Keratinocyte (primary cell): ENCODE measurements at regions not wholly inside any gene's neighbourhood (a gene's known extent, or its start where the extent isn't known, plus 50 kb on each side); places are given as distances from the start of the nearest gene placed in this dataset.

Source experiments
- DNase-seq: peaks from one replicate; pipeline ENCODE4 v3.0.0-alpha.2; 2011; ENCODE audit warnings: low read depth, missing footprints, low spot score
- FAIRE-seq: peaks from 2 replicates; lab custom pipeline; 2011; peaks lifted over from hg19 to GRCh38; lab: Jason Lieb, UNC
- H2AFZ ChIP-seq: 2 replicates; pipeline ENCODE4 v1.6.0; 2012; ENCODE audit warnings: low read length, control low read depth, inconsistent platforms; ENCODE audit not compliant: control insufficient read depth
- H3K27ac ChIP-seq: 2 replicates; pipeline ENCODE4 v1.5.1; 2011; ENCODE audit warnings: low read length; ENCODE audit not compliant: control insufficient read depth, insufficient read depth
- H3K27me3 ChIP-seq: 3 replicates; pipeline ENCODE4 v1.6.0; 2011; ENCODE audit warnings: low read length; ENCODE audit not compliant: control insufficient read depth, insufficient read depth; ENCODE audit errors: extremely low read depth
- H3K36me3 ChIP-seq, 2 experiments: 2 replicates in 1 of 2; 3 replicates in 1 of 2; pipeline ENCODE4 v1.5.1; 2011; ENCODE audit warnings: low read length in 2 of 2, mild to moderate bottlenecking in 1 of 2; ENCODE audit not compliant: control insufficient read depth in 2 of 2, insufficient read depth in 2 of 2; ENCODE audit errors: extremely low read depth in 1 of 2
- H3K4me1 ChIP-seq: 3 replicates; pipeline ENCODE4 v1.5.1; 2011; ENCODE audit warnings: low read length; ENCODE audit not compliant: control insufficient read depth, insufficient read depth; ENCODE audit errors: extremely low read depth
- H3K4me2 ChIP-seq: 3 replicates; pipeline ENCODE4 v1.6.0; 2011; ENCODE audit warnings: low read depth, low read length; ENCODE audit not compliant: control insufficient read depth, insufficient read depth; ENCODE audit errors: extremely low read depth
- H3K4me3 ChIP-seq, 3 experiments: fragments of 200-600 bp in 1 of 3; sonication (generic) in 1 of 3; 2 replicates in 2 of 3; 3 replicates in 1 of 3; pipeline ENCODE4 v1.5.1; 2011 to 2016; ENCODE audit warnings: low read length in 3 of 3, mild to moderate bottlenecking in 3 of 3, control low read depth in 2 of 3, inconsistent platforms in 1 of 3, low read depth in 1 of 3, mixed read lengths in 1 of 3, mixed run types in 1 of 3, moderate library complexity in 1 of 3; ENCODE audit not compliant: control insufficient read depth in 2 of 3, insufficient read depth in 2 of 3; ENCODE audit errors: extremely low read depth in 1 of 3
- H3K79me2 ChIP-seq: 2 replicates; pipeline ENCODE4 v1.6.0; 2012; ENCODE audit warnings: low read length; ENCODE audit not compliant: control insufficient read depth, insufficient read depth
- H3K9ac ChIP-seq: 3 replicates; pipeline ENCODE4 v1.6.0; 2011; ENCODE audit warnings: low read length; ENCODE audit not compliant: control insufficient read depth, insufficient read depth; ENCODE audit errors: extremely low read depth
- H3K9me1 ChIP-seq: 3 replicates; pipeline ENCODE4 v1.6.0; 2011; ENCODE audit warnings: low read length; ENCODE audit not compliant: control insufficient read depth, insufficient read depth; ENCODE audit errors: extremely low read depth
- H3K9me3 ChIP-seq: 2 replicates; pipeline ENCODE4 v1.5.1; 2012; ENCODE audit warnings: low read depth, low read length; ENCODE audit not compliant: control insufficient read depth
- H4K20me1 ChIP-seq: 3 replicates; pipeline ENCODE4 v1.6.0; 2011; ENCODE audit warnings: low read length; ENCODE audit not compliant: control insufficient read depth, insufficient read depth; ENCODE audit errors: extremely low read depth
- CTCF ChIP-seq, 3 experiments: IDR thresholded peaks in 1 of 3; conservative IDR thresholded peaks in 1 of 3; optimal IDR thresholded peaks in 1 of 3; 2 replicates in 2 of 3; 3 replicates in 1 of 3; pipeline versions ENCODE3 to v1.5.1; 2011; ENCODE audit warnings: low read length in 3 of 3, mild to moderate bottlenecking in 3 of 3, moderate library complexity in 2 of 3, control low read depth in 1 of 3, inconsistent platforms in 1 of 3; ENCODE audit not compliant: insufficient read depth in 2 of 3; ENCODE audit errors: extremely low read depth in 1 of 3
- EZH2 ChIP-seq: IDR thresholded peaks from one replicate; pipeline ENCODE4 v1.6.1; 2012; ENCODE audit warnings: inconsistent platforms, mild to moderate bottlenecking, low read length, moderate library complexity
- dilution Hi-C: fragments of 300-500 bp; cut with MboI; formaldehyde crosslinking; loops from one replicate; pipeline ENCODE4 v1.7.0; 2020; ENCODE audit warnings: low sequenced_read_pairs; ENCODE audit not compliant: extremely low pct_ligation_motif_present

- Histone ChIP-seq H3K27ac (no peak overlapping the region), H3K27me3 (no peaks in the 10 kb centered on the region), H3K9me1 (no peaks in the 10 kb centered on the region), H3K4me3 (no peak overlapping the region), H3K4me2 (no peak overlapping the region), H3K79me2 (no peaks in the 10 kb centered on the region), H3K9me3 (no peaks in the 10 kb centered on the region), H4K20me1 (no peaks in the 10 kb centered on the region), H3K36me3 (no peaks in the 10 kb centered on the region), H3K4me1 (no peaks in the 10 kb centered on the region), H2AFZ (no peak overlapping the region), H3K9ac (no peak overlapping the region)
- no peak for TF ChIP-seq EZH2
- TF ChIP-seq CTCF (optimal IDR thresholded peaks at IDR 0.05 in 1 of 3, IDR thresholded peaks at IDR 0.05 in 1 of 3, conservative IDR thresholded peaks at IDR 0.05 in 1 of 3; ENCODE audit: extremely low read depth in 1 of 3, insufficient read depth in 2 of 3, low read length in 3 of 3), result no peak
- no peak for FAIRE-seq
- DNase-seq, result no peak
- dilution Hi-C loops, result no loop called here
These were observed 364.8 kb upstream of the SORCS1 start for GRCh38 chr10:107529350-107529749.

GRCh38 chr10:107520348-107520747 is 355.8 kb upstream of the SORCS1 start:
- Histone ChIP-seq H3K9ac (no peak overlapping the region), H3K4me2 (no peak overlapping the region), H2AFZ (no peak overlapping the region), H3K79me2 (no peaks in the 10 kb centered on the region), H3K4me3 (no peak overlapping the region), H3K9me3 (no peaks in the 10 kb centered on the region), H3K4me1 (no peaks in the 10 kb centered on the region), H3K36me3 (no peaks in the 10 kb centered on the region), H4K20me1 (no peaks in the 10 kb centered on the region), H3K9me1 (no peaks in the 10 kb centered on the region), H3K27ac (no peak overlapping the region), H3K27me3 (no peaks in the 10 kb centered on the region)
- no peak for TF ChIP-seq CTCF (optimal IDR thresholded peaks at IDR 0.05 in 1 of 3, IDR thresholded peaks at IDR 0.05 in 1 of 3, conservative IDR thresholded peaks at IDR 0.05 in 1 of 3; ENCODE audit: extremely low read depth in 1 of 3, insufficient read depth in 2 of 3, low read length in 3 of 3)
- TF ChIP-seq EZH2, result no peak
- FAIRE-seq (no peak), DNase-seq (no peak)
- dilution Hi-C loops, result no loop called here
